ENCODE measurements at regions not wholly inside any gene's neighbourhood (a gene's known extent, or its start where the extent isn't known, plus 50 kb on each side); places are given as distances from the start of the nearest gene placed in this dataset.

DNA sequence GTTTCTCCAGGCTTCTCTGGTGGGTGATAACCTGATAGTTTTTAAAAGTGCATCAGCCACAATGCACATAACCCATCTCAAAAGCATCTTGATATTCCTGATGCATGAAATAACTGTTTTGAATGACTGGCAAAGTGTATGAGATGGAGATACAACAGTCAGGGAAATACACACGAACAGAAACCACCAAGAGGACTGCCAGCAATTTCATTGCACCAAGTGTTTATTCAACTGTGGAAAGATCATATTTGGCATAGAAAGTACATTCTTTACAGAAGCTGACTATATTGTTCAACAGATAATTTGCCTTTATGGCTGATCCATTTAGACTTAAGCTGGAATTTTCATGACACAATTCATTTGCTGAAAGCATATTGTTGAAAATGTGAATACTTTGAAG, 139.5 kb downstream of the SLIT2 start:
- in situ Hi-C loops (cut with HindIII; ENCODE audit: low pct_ligation_motif_present, low sequenced_read_pairs): no loop called here
- H3K4me3 ChIP-seq (ENCODE audit: low read depth, low read length): no peak overlapping the region
- TF ChIP-seq, protein P1, sequence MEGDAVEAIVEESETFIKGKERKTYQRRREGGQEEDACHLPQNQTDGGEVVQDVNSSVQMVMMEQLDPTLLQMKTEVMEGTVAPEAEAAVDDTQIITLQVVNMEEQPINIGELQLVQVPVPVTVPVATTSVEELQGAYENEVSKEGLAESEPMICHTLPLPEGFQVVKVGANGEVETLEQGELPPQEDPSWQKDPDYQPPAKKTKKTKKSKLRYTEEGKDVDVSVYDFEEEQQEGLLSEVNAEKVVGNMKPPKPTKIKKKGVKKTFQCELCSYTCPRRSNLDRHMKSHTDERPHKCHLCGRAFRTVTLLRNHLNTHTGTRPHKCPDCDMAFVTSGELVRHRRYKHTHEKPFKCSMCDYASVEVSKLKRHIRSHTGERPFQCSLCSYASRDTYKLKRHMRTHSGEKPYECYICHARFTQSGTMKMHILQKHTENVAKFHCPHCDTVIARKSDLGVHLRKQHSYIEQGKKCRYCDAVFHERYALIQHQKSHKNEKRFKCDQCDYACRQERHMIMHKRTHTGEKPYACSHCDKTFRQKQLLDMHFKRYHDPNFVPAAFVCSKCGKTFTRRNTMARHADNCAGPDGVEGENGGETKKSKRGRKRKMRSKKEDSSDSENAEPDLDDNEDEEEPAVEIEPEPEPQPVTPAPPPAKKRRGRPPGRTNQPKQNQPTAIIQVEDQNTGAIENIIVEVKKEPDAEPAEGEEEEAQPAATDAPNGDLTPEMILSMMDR (IDR thresholded peaks at IDR 0.05; ENCODE audit: low read depth, low read length, missing control alignments): no peak
- no peak overlapping the region for H3K27ac ChIP-seq
- H3K36me3 ChIP-seq (replicated peaks): no peaks in the 10 kb centered on the region
- H3K27me3 ChIP-seq (replicated peaks): no peaks in the 10 kb centered on the region
- peak; percentile 36 for DNase-seq

DNA sequence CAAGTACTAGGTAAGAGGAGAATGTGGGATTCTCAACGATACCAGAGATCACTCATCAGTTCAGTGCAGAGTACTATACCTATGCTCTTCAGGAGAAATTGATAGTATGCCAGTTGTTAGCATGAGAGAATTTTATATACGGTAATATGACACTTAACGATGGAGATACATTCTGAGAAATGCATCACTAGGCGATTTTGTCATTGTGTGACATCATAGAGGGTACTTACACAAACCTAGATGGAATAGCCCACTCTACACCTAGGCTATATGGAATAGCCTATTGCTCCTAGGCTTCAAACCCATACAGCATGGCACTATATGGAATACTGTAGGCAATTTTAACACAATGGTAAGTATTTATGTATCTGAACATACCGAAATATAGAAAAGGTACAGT, 140.2 kb downstream of the SLIT2 start:
- TF ChIP-seq, protein P1 (IDR thresholded peaks at IDR 0.05; ENCODE audit: low read depth, low read length, missing control alignments): no peak
- no peaks in the 10 kb centered on the region for H3K36me3 ChIP-seq (replicated peaks)
- H3K4me3 ChIP-seq (ENCODE audit: low read depth, low read length): no peak overlapping the region
- no peaks in the 10 kb centered on the region for H3K27me3 ChIP-seq (replicated peaks)
- in situ Hi-C loops (cut with HindIII; ENCODE audit: low pct_ligation_motif_present, low sequenced_read_pairs): no loop called here
- H3K27ac ChIP-seq: no peak overlapping the region
- no peak for DNase-seq

DNA sequence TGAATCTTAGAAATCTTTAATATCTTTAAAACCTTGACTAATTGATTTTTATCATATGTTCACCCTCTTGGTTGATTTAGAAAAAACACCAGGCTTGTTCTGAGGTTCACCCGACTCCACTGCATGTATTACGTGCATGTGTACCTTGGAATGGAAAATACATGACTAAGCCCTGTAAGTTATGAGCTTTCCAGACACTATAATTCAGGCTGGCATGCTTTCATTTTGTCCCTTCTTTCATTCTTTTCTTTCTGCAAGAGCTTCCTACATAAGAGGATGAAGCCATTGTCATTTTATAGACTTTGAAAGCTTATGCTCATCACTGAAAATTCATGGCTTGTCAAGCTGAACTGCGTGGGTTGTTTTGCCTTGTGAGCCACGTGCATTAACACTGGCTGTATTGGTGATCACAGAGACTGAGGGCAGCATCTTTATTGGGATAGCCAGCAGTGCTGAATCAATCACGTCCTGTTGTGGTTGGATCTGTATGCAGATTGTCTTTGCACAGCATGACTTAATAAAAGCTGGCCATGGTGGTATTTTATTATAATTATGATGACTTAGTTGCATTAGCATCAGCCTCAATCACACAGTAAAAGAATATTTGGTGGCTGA, 141.9 kb downstream of the SLIT2 start:
- no peaks in the 10 kb centered on the region for H3K36me3 ChIP-seq (replicated peaks)
- H3K27ac ChIP-seq: no peak overlapping the region
- no peaks in the 10 kb centered on the region for H3K27me3 ChIP-seq (replicated peaks)
- TF ChIP-seq, protein P1 (IDR thresholded peaks at IDR 0.05; ENCODE audit: low read depth, low read length, missing control alignments): no peak
- H3K4me3 ChIP-seq (ENCODE audit: low read depth, low read length): no peak overlapping the region
- in situ Hi-C loops (cut with HindIII; ENCODE audit: low pct_ligation_motif_present, low sequenced_read_pairs): no loop called here
- DNase-seq: no peak

DNA sequence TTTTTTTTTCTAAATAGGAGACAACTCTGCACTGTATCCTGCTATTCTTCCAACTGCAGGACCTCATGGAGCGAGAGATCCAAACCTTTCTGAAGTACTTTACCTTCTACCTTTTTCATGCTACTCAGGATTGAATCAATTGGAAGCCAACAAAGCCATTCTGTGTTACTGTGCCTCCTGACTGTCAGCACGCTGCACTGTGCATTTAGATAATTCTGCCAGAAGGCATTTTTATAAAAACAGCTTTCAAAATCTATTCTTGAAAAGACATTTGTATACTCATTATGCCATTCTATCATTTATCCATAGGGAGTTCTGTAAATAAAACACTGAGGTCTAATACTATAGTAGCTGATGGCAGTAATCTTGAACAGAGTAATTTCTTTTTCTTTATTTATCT, 142.8 kb downstream of the SLIT2 start:
- H3K36me3 ChIP-seq (replicated peaks): no peaks in the 10 kb centered on the region
- no peak overlapping the region for H3K4me3 ChIP-seq (ENCODE audit: low read depth, low read length)
- TF ChIP-seq, protein P1 (IDR thresholded peaks at IDR 0.05; ENCODE audit: low read depth, low read length, missing control alignments): no peak
- DNase-seq: no peak
- in situ Hi-C loops (cut with HindIII; ENCODE audit: low pct_ligation_motif_present, low sequenced_read_pairs): no loop called here
- H3K27me3 ChIP-seq (replicated peaks): no peaks in the 10 kb centered on the region
- H3K27ac ChIP-seq: no peak overlapping the region

DNA sequence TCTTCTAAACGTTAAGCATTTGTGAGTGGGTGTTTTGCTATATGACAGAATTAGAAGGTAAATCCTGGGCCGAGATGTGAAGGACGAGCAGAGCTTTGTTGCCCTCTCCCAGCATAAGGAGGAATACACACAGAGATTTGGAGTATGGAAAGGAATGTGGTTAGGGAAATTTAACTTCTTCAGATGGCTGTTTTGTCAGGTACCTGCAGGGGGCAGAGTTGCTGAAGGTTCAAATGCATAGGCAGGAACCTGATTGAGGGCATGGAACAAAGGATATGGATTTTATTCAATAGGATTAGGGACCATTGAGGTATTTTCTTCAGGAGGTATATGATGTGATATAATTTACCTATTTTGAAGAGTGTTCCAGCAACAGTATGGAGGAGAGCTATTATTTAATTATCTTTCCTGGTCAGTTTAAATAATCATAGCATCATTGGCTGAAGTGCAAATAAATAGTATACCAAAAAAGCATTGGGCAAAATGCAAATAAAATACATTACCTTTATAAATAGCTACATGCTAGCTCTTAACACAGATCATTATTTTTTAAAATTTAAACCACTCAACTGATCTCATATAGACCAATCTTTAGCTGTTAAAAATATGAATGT, 143.6 kb downstream of the SLIT2 start:
- Histone ChIP-seq H3K27ac (no peak overlapping the region), H3K4me3 (ENCODE audit: low read depth, low read length) (no peak overlapping the region), H3K27me3 (replicated peaks) (no peaks in the 10 kb centered on the region), H3K36me3 (replicated peaks) (no peaks in the 10 kb centered on the region)
- no peak for DNase-seq
- in situ Hi-C loops (cut with HindIII; ENCODE audit: low pct_ligation_motif_present, low sequenced_read_pairs): no loop called here
- TF ChIP-seq, protein P1 (IDR thresholded peaks at IDR 0.05; ENCODE audit: low read depth, low read length, missing control alignments): peak; percentile 82

DNA sequence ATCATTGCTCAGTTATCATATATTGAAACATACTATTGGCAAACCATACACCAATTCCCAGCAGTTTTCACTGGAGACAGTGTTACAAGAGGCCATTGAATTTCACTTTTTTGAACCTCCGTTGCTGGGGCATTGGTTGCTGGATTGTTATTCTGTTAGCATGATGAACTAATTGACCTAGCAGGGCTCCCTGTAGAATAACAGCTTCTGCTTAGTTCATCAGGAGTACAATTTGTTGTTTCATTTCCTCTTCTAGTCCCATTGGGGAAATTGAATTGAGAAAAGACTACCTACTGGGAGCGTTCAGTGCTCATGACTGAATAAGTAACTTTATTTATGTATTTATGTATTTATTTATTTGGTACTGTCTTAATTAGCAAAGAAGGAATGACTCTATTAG, 151.6 kb downstream of the SLIT2 start:
- TF ChIP-seq, protein P1 (IDR thresholded peaks at IDR 0.05; ENCODE audit: low read depth, low read length, missing control alignments): no peak
- in situ Hi-C loops (cut with HindIII; ENCODE audit: low pct_ligation_motif_present, low sequenced_read_pairs): no loop called here
- H3K36me3 ChIP-seq (replicated peaks): no peaks in the 10 kb centered on the region
- no peak overlapping the region for H3K27ac ChIP-seq
- DNase-seq: no peak
- no peaks in the 10 kb centered on the region for H3K27me3 ChIP-seq (replicated peaks)
- no peak overlapping the region for H3K4me3 ChIP-seq (ENCODE audit: low read depth, low read length)

All from brain microvascular endothelial cell (primary cell).